B cell (primary cell): ENCODE measurements at regions not wholly inside any gene's neighbourhood (a gene's known extent, or its start where the extent isn't known, plus 50 kb on each side); places are given as distances from the start of the nearest gene placed in this dataset.

ENCODE experiments used
- ATAC-seq: fragments of 200-7000 bp; cut with Tn5 transposase; one replicate; pipeline ENCODE4 v1.10.0; 2021; ENCODE audit warnings: low read depth, mild to moderate bottlenecking, moderate number of reproducible peaks, moderate library complexity
- CTCF ChIA-PET: fragments of 350-600 bp; sonication (Branson Sonifier 250); formaldehyde crosslinking; loops from one replicate; lab custom pipeline; 2021; ENCODE audit warnings: antibody characterized with exemption, inconsistent platforms; lab: Charles Lee
- POLR2A ChIA-PET: fragments of 350-600 bp; sonication (Branson Sonifier 250); formaldehyde crosslinking; loops from one replicate; lab custom pipeline; 2021; ENCODE audit warnings: antibody characterized with exemption; lab: Charles Lee
- DNase-seq: peaks from one replicate; pipeline ENCODE4 v3.0.0; 2013
- H2AFZ ChIP-seq: 2 replicates; pipeline ENCODE4 v1.6.1; 2012; ENCODE audit warnings: mild to moderate bottlenecking, low read depth, low read length; ENCODE audit not compliant: insufficient read depth, poor library complexity, severe bottlenecking
- H3K27ac ChIP-seq, 2 donors: 1 replicate in 1 of 2; 2 replicates in 1 of 2; pipeline ENCODE4 v1.5.1; 2012 to 2013; ENCODE audit warnings: low read length in 2 of 2, mild to moderate bottlenecking in 2 of 2, moderate library complexity in 1 of 2
- H3K27me3 ChIP-seq, 4 experiments: fragments of 200-600 bp in 1 of 4; sonication (generic) in 1 of 4; replicated peaks in 1 of 4; 1 replicate in 2 of 4; 2 replicates in 2 of 4; pipeline versions ENCODE4 v1.6.1 to v1.7.0; 2013 to 2016; ENCODE audit warnings: low read length in 3 of 4, mild to moderate bottlenecking in 2 of 4, mixed read lengths in 1 of 4, moderate library complexity in 1 of 4; ENCODE audit not compliant: insufficient read depth in 4 of 4, control insufficient read depth in 3 of 4; ENCODE audit errors: control extremely low read depth in 1 of 4
- H3K36me3 ChIP-seq, 2 experiments: replicated peaks in 1 of 2; 1 replicate in 1 of 2; 2 replicates in 1 of 2; pipeline versions ENCODE4 v1.6.1 to v1.7.1; 2013; ENCODE audit warnings: low read length in 1 of 2; ENCODE audit not compliant: insufficient read depth in 2 of 2, control insufficient read depth in 1 of 2; ENCODE audit errors: control extremely low read depth in 1 of 2, extremely low read depth in 1 of 2
- H3K4me1 ChIP-seq, 2 donors: fragments of 200-600 bp in 1 of 2; sonication (generic) in 1 of 2; 1 replicate in 1 of 2; 2 replicates in 1 of 2; pipeline versions ENCODE4 v1.5.1 to v1.6.1; 2013 to 2017; ENCODE audit warnings: low read length in 2 of 2; ENCODE audit not compliant: control insufficient read depth in 2 of 2, insufficient read depth in 2 of 2
- H3K4me2 ChIP-seq: replicated peaks from 2 replicates; pipeline ENCODE3; 2012; ENCODE audit warnings: mild to moderate bottlenecking, low read depth, low read length; ENCODE audit not compliant: poor library complexity, severe bottlenecking
- H3K4me3 ChIP-seq, 5 experiments: fragments of 200-600 bp in 1 of 5; sonication (generic) in 1 of 5; 1 replicate in 3 of 5; 2 replicates in 2 of 5; pipeline versions ENCODE4 v1.5.1 to v1.7.0; 2011 to 2016; ENCODE audit warnings: low read length in 4 of 5, mild to moderate bottlenecking in 4 of 5, low read depth in 2 of 5, control low read depth in 1 of 5, moderate library complexity in 1 of 5; ENCODE audit not compliant: insufficient read depth in 1 of 5; ENCODE audit errors: control extremely low read depth in 1 of 5, extremely low read depth in 1 of 5
- H3K79me2 ChIP-seq: fragments of 200-600 bp; sonication (generic); one replicate; pipeline ENCODE4 v1.6.0; 2016; ENCODE audit warnings: low read length; ENCODE audit not compliant: control insufficient read depth, insufficient read depth
- H3K9ac ChIP-seq: fragments of 200-600 bp; sonication (generic); 2 replicates; pipeline ENCODE4 v1.6.1; 2017; ENCODE audit warnings: mild to moderate bottlenecking, low read length, moderate library complexity
- H3K9me3 ChIP-seq, 3 donors: one replicate each; pipeline versions ENCODE4 v1.6.1 to v1.7.1; 2013; ENCODE audit warnings: low read length in 2 of 3; ENCODE audit not compliant: control insufficient read depth in 2 of 3, insufficient read depth in 1 of 3; ENCODE audit errors: control extremely low read depth in 1 of 3
- H4K20me1 ChIP-seq: 2 replicates; pipeline ENCODE4 v1.6.0; 2012; ENCODE audit warnings: mild to moderate bottlenecking, low read length; ENCODE audit not compliant: insufficient read depth, control insufficient read depth, poor library complexity, severe bottlenecking
- H3K27ac Mint-ChIP-seq: one replicate; pipeline ENCODE4 v1.8.0; 2021; ENCODE audit warnings: mixed read lengths
- H3K27me3 Mint-ChIP-seq: one replicate; pipeline ENCODE4 v1.8.0; 2021; ENCODE audit warnings: mixed read lengths
- H3K4me1 Mint-ChIP-seq: one replicate; pipeline ENCODE4 v1.8.0; 2021; ENCODE audit warnings: mixed read lengths
- H3K4me3 Mint-ChIP-seq: one replicate; pipeline ENCODE4 v1.8.0; 2021; ENCODE audit warnings: mixed read lengths
- H3K9me3 Mint-ChIP-seq: one replicate; pipeline ENCODE4 v1.8.0; 2022; ENCODE audit warnings: mixed read lengths; ENCODE audit not compliant: insufficient read depth
- EZH2 ChIP-seq: IDR thresholded peaks from 2 replicates; pipeline ENCODE4 v1.6.1; 2012; ENCODE audit warnings: borderline replicate concordance, low read depth, mild to moderate bottlenecking, moderate library complexity, low read length; ENCODE audit not compliant: insufficient read depth, poor library complexity, severe bottlenecking
- WGBS: methylation state at CpG from one replicate; pipeline ENCODE4 v1.1.5; 2013; ENCODE audit warnings: missing lambda C conversion rate; ENCODE audit not compliant: insufficient coverage; 5-methylcytosine and 5-hydroxymethylcytosine counted together
- intact Hi-C: fragments of 100-400 bp; cut with micrococcal nuclease; formaldehyde crosslinking; loops from one replicate; pipeline ENCODE4 v1.10.0; 2022
- TF ChIP-seq, protein P1 (sequence below): fragments of 200-600 bp; IDR thresholded peaks from one replicate; pipeline ENCODE4 v1.8.0; 2022; ENCODE audit warnings: antibody characterized with exemption, mild to moderate bottlenecking

- Histone ChIP-seq H3K79me2 (no peaks in the 10 kb centered on the region), H3K9ac (no peak overlapping the region), H4K20me1 (no peaks in the 10 kb centered on the region), H3K9me3 (peaks cover 0 to 14% (median 1%) of the 10 kb centered on the region in 3 donors), H3K36me3 (no peaks in the 10 kb centered on the region), H3K4me3 (no peak overlapping the region), H3K27me3 (no peaks in the 10 kb centered on the region), H3K27ac (no peak overlapping the region), H2AFZ (no peak overlapping the region), H3K4me2 (no peak overlapping the region), H3K4me1 (no peaks in the 10 kb centered on the region)
- no peaks in the 10 kb centered on the region for H3K27me3 Mint-ChIP-seq
- intact Hi-C loops, result no loop called here
- peaks cover 4% of the 10 kb centered on the region for H3K9me3 Mint-ChIP-seq
- TF ChIP-seq EZH2, result no peak
- TF ChIP-seq, protein P1, sequence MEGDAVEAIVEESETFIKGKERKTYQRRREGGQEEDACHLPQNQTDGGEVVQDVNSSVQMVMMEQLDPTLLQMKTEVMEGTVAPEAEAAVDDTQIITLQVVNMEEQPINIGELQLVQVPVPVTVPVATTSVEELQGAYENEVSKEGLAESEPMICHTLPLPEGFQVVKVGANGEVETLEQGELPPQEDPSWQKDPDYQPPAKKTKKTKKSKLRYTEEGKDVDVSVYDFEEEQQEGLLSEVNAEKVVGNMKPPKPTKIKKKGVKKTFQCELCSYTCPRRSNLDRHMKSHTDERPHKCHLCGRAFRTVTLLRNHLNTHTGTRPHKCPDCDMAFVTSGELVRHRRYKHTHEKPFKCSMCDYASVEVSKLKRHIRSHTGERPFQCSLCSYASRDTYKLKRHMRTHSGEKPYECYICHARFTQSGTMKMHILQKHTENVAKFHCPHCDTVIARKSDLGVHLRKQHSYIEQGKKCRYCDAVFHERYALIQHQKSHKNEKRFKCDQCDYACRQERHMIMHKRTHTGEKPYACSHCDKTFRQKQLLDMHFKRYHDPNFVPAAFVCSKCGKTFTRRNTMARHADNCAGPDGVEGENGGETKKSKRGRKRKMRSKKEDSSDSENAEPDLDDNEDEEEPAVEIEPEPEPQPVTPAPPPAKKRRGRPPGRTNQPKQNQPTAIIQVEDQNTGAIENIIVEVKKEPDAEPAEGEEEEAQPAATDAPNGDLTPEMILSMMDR, result no peak
- H3K27ac Mint-ChIP-seq, result no peak overlapping the region
- H3K4me1 Mint-ChIP-seq, result no peaks in the 10 kb centered on the region
- ATAC-seq, result no peak
- CTCF ChIA-PET, result no interaction called here
- DNase-seq, result no peak
- WGBS, result no CpG with 5 or more reads among the region's 6 CpGs
- no peak overlapping the region for H3K4me3 Mint-ChIP-seq
- POLR2A ChIA-PET, result no interaction called here
Measured at GRCh38 chr19:31612873-31613272, 263.6 kb upstream of the TSHZ3 start.

GRCh38 chr19:31613683-31614219, 264.5 kb upstream of the TSHZ3 start:
- Histone ChIP-seq H3K27ac (no peak overlapping the region), H3K9me3 (peaks cover 0 to 14% (median 1%) of the 10 kb centered on the region in 3 donors), H3K36me3 (no peaks in the 10 kb centered on the region), H3K27me3 (no peaks in the 10 kb centered on the region), H3K4me3 (no peak overlapping the region), H4K20me1 (no peaks in the 10 kb centered on the region), H3K4me1 (no peaks in the 10 kb centered on the region), H3K79me2 (no peaks in the 10 kb centered on the region), H3K4me2 (no peak overlapping the region), H3K9ac (no peak overlapping the region), H2AFZ (no peak overlapping the region)
- Mint-ChIP-seq H3K27ac (no peak overlapping the region), H3K9me3 (peaks cover 4% of the 10 kb centered on the region), H3K4me3 (no peak overlapping the region), H3K4me1 (no peaks in the 10 kb centered on the region), H3K27me3 (no peaks in the 10 kb centered on the region)
- 71% methylated on average over 3 of the region's 4 CpGs for WGBS
- DNase-seq, result no peak
- ChIA-PET CTCF (no interaction called here), POLR2A (no interaction called here)
- no peak for ATAC-seq
- intact Hi-C loops, result no loop called here
- no peak for TF ChIP-seq EZH2
